Heart right ventricle (tissue), 16 donors: ENCODE measurements at regions not wholly inside any gene's neighbourhood (a gene's known extent, or its start where the extent isn't known, plus 50 kb on each side); places are given as distances from the start of the nearest gene placed in this dataset.

Source experiments
- ATAC-seq, 8 donors: fragments of 200-7000 bp; cut with Tn5 transposase; one replicate each; pipeline ENCODE4 v1.9.1; 2020; ENCODE audit warnings: mild to moderate bottlenecking in 8 of 8, moderate library complexity in 8 of 8, moderate number of reproducible peaks in 1 of 8
- DNase-seq, 2 donors: peaks; one replicate each; pipeline ENCODE4 v3.0.0-alpha.2; 2020
- H3K27ac ChIP-seq, 10 donors: fragments of 200-600 bp; sonication (generic) in 2 of 10; one replicate each; pipeline versions ENCODE4 v1.5.0 to v1.8.0; 2020 to 2022; ENCODE audit warnings: mild to moderate bottlenecking in 3 of 10
- H3K27me3 ChIP-seq, 7 donors: fragments of 200-600 bp; one replicate each; pipeline ENCODE4 v1.8.0; 2021 to 2022; ENCODE audit warnings: mild to moderate bottlenecking in 2 of 7
- H3K36me3 ChIP-seq, 9 donors: fragments of 200-600 bp; sonication (generic) in 1 of 9; one replicate each; pipeline versions ENCODE4 v1.5.0 to v1.8.0; 2020 to 2022; ENCODE audit warnings: mild to moderate bottlenecking in 2 of 9
- H3K4me1 ChIP-seq, 9 donors: fragments of 200-600 bp; sonication (generic) in 1 of 9; one replicate each; pipeline versions ENCODE4 v1.5.0 to v1.8.0; 2020 to 2022; ENCODE audit warnings: mild to moderate bottlenecking in 4 of 9
- H3K4me3 ChIP-seq, 10 donors: fragments of 200-600 bp; sonication (generic) in 2 of 10; one replicate each; pipeline versions ENCODE4 v1.5.0 to v1.8.0; 2020 to 2022; ENCODE audit warnings: mild to moderate bottlenecking in 7 of 10, moderate library complexity in 2 of 10
- H3K9me3 ChIP-seq, 11 donors: fragments of 200-600 bp in 10 of 11; sonication (generic) in 2 of 11; one replicate each; pipeline versions ENCODE4 v1.5.0 to v1.8.0; 2013 to 2022; ENCODE audit warnings: mild to moderate bottlenecking in 2 of 11, control low read depth in 1 of 11, moderate library complexity in 1 of 11
- WGBS, 2 donors: extraction: QIAGEN DNeasy Blood & Tissue Kit; methylation state at CpG; one replicate each; pipeline ENCODE4 v1.1.7; 2013; ENCODE audit warnings: inconsistent platforms in 1 of 2; 5-methylcytosine and 5-hydroxymethylcytosine counted together
- intact Hi-C, 10 donors: fragments of 100-400 bp; cut with DNase I; formaldehyde crosslinking; loops; one replicate each; pipeline versions ENCODE4 v1.11.1 to v1.14.2; 2022
- TF ChIP-seq, protein P1 (sequence below), 9 donors: fragments of 200-600 bp; sonication (generic) in 2 of 9; IDR thresholded peaks; one replicate each; pipeline versions ENCODE4 v1.5.0 to v1.8.0; 2021 to 2022; ENCODE audit warnings: antibody characterized with exemption in 9 of 9, mild to moderate bottlenecking in 5 of 9, moderate library complexity in 1 of 9
- donor health status: Arrhythmogenic right ventricular cardiomyopathy.
- donor health status: ischemic (EF 13 %, LVEDD 7.1; RV severe dilation, severe dysfunction).
- donor health status: healthy with polysubstance abuse.
- donor health status: DM: no; HTN: yes; CAD: no.
- donor health status: DM: no; HTN: no; CAD: no.
- donor health status: ischemic (EF 25% LVEDD 6.9; RV normal size, moderate dysfunction).
- donor health status: ischemic (EF 25% LVEDD 5.7; RV mildly dilated, moderate dysfunction).
- donor health status: healthy.
- donor health status: DM: yes; HTN: yes; CAD: no.
- donor health status: Ischemic cardiomyopathy.
- donor health status: ischemic (EF 35%, LVEDD 5.7; RV mildly dilated, moderate dysfunction).
- donor health status: nonischemic (EF 11% LVEDD 7.7; RV severe dilation, severe dysfunction).
- donor health status: DM: yes; HTN: yes; CAD: no.
- donor health status: PGD.
- donor health status: ischemic (EF 29% LVEDD 5.4; RV normal size, mild dysfunction).
- donor health status: nonischemic (EF 23%, LVEDD 6.1; RV moderate dilation, normal function).

DNA sequence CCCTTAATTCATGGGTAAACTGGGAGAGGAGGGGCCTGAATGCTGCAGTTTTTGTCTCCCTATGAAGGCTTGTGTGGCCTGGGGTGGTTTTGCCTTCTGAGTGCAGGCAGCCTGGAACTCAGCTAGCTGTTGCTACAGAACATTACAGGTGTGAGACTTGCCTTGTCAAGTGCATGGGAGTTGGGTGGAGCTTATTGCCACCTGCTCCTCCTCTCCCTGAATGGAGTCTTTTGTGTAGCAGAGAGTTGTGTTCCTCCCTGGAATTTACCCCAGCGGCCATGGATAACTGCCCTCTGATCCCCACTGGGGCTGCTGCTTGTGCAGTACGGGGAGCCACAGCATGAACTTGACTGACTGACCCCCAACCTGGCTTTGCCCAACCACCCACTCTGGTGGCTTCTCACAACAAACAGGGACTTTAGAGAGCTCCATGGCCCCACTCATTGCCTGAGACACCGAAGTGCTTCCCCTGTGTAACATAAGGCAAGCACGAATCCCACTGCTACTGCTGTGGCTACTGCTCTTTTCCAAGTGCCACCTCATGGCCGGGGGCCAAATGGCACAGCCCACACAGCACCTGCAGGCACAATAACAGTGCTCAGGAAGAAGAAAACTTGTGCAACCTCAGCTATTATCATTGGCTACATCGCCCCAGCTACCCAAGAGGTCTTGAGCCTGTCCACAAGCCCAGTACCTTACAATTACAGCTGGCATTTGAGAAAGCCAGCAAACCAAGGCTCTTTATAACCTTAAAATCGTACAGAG is 942.9 kb downstream of the CDH18 start:
- TF ChIP-seq, protein P1, sequence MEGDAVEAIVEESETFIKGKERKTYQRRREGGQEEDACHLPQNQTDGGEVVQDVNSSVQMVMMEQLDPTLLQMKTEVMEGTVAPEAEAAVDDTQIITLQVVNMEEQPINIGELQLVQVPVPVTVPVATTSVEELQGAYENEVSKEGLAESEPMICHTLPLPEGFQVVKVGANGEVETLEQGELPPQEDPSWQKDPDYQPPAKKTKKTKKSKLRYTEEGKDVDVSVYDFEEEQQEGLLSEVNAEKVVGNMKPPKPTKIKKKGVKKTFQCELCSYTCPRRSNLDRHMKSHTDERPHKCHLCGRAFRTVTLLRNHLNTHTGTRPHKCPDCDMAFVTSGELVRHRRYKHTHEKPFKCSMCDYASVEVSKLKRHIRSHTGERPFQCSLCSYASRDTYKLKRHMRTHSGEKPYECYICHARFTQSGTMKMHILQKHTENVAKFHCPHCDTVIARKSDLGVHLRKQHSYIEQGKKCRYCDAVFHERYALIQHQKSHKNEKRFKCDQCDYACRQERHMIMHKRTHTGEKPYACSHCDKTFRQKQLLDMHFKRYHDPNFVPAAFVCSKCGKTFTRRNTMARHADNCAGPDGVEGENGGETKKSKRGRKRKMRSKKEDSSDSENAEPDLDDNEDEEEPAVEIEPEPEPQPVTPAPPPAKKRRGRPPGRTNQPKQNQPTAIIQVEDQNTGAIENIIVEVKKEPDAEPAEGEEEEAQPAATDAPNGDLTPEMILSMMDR (IDR thresholded peaks at IDR 0.05), result no peak
- no peak for ATAC-seq
- intact Hi-C loops, result no loop called here
- no peak for DNase-seq
- no peak overlapping the region for H3K27ac ChIP-seq
- no peaks in the 10 kb centered on the region for H3K36me3 ChIP-seq
- H3K27me3 ChIP-seq, result no peaks in the 10 kb centered on the region
- H3K4me1 ChIP-seq, result no peaks in the 10 kb centered on the region
- H3K9me3 ChIP-seq, result peaks cover 0 to 4% (median 0%) of the 10 kb centered on the region in 11 donors
- H3K4me3 ChIP-seq, result no peak overlapping the region
- 63 to 75% methylated on average over 7 of the region's 7 CpGs for WGBS, 2 donors

DNA sequence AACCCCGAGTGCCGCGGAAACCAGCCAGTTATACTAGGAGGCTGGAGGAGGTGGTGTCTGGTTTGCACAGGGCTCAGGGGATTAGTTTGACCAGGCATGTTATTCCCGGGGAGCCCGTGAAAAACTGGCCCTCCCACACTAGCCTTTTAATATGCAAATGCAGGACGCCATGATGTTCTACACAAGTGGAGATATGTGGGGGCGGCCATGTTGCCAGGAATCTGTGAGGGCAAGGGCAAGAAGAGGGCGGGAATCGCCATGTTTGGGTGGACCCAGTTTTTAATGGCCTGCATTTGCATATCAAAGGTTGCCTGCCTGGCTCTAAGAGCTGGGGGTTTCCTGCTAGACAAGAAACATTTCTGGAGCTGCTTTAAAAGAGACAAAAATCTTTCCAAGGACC is 940.7 kb downstream of the CDH18 start:
- ATAC-seq, result no peak
- 86% methylated on average over 9 of the region's 9 CpGs for WGBS, 2 donors

DNA sequence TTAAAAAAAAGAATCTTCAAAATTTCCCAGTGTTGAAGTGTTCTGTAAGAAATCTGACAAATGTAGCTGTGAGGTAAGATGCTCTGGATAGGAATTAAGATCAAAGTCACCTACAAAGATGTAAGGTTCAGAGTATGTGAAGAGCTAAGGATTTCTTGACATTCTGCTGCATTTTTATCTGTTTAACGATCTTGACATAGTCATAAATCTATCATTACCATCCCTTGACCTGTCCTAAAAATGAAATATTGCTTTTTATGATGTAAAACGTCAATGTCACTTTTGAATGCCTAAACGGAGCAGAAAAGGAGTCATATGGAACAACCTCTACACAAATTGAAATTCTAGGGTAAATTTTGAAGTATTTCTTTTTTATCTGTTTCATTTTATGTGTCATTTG is 939.3 kb downstream of the CDH18 start:
- H3K4me1 ChIP-seq, result no peaks in the 10 kb centered on the region
- H3K9me3 ChIP-seq, result peaks cover 0 to 15% (median 0%) of the 10 kb centered on the region in 11 donors
- intact Hi-C loops, result no loop called here
- TF ChIP-seq, protein P1 (IDR thresholded peaks at IDR 0.05), result no peak
- no peak overlapping the region for H3K27ac ChIP-seq
- no peaks in the 10 kb centered on the region for H3K36me3 ChIP-seq
- no peaks in the 10 kb centered on the region for H3K27me3 ChIP-seq
- DNase-seq, result no peak
- 63 to 64% methylated on average over 3 of the region's 3 CpGs for WGBS, 2 donors
- ATAC-seq, result no peak
- H3K4me3 ChIP-seq, result no peak overlapping the region

More for the DNA sequence above, 940.7 kb downstream of the CDH18 start:
- Histone ChIP-seq H3K27ac (no peak overlapping the region), H3K4me1 (no peaks in the 10 kb centered on the region), H3K27me3 (no peaks in the 10 kb centered on the region), H3K36me3 (no peaks in the 10 kb centered on the region), H3K4me3 (no peak overlapping the region), H3K9me3 (peaks cover 0 to 8% (median 0%) of the 10 kb centered on the region in 11 donors)
- intact Hi-C loops, result no loop called here
- TF ChIP-seq, protein P1 (IDR thresholded peaks at IDR 0.05), result no peak
- no peak for DNase-seq

DNA sequence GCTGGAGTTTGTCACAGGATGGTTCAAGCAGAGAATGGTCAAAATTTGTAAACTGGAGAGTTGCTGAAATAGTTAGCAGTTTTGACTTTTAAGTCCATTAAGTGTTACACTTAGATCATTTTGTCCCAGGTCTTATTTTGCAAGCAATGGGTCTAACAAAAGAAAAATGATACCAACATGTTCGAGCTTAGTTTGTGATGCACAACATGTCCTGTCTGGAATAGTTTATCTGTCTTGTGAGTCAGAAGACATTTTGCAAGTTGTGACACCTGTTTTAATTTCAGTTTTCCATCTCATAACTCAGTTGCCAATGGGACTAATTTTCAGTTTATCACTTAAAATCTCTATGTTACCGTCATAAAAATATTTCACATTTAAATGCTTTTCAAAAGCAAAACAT is 929.8 kb downstream of the CDH18 start:
- H3K4me3 ChIP-seq, result no peak overlapping the region
- ATAC-seq (no peak), DNase-seq (no peak)
- no peak overlapping the region for H3K27ac ChIP-seq
- TF ChIP-seq, protein P1 (IDR thresholded peaks at IDR 0.05), result no peak
- peaks cover 0 to 22% (median 0%) of the 10 kb centered on the region in 11 donors for H3K9me3 ChIP-seq
- 84 to 88% methylated on average over 2 of the region's 2 CpGs for WGBS, 2 donors
- H3K36me3 ChIP-seq, result no peaks in the 10 kb centered on the region
- H3K27me3 ChIP-seq, result no peaks in the 10 kb centered on the region
- intact Hi-C loops, result no loop called here
- H3K4me1 ChIP-seq, result no peaks in the 10 kb centered on the region
